ENCODE measurements at regions not wholly inside any gene's neighbourhood (a gene's known extent, or its start where the extent isn't known, plus 50 kb on each side); places are given as distances from the start of the nearest gene placed in this dataset.

- DNase-seq = no peak
Observed at GRCh38 chr16:86062271-86062965, 163.5 kb downstream of the IRF8 start.

- DNase-seq = no peak
Observed at GRCh38 chr16:86063760-86064405, 164.9 kb downstream of the IRF8 start.

- DNase-seq = no peak
Observed at GRCh38 chr16:86064431-86065250, 165.7 kb downstream of the IRF8 start.

GRCh38 chr16:86065711-86066110 is 166.7 kb downstream of the IRF8 start:
- DNase-seq = no peak

- no peak for DNase-seq
Observed at GRCh38 chr16:86066811-86067210, 167.8 kb downstream of the IRF8 start.

GRCh38 chr16:86067516-86067915 is 168.6 kb downstream of the IRF8 start:
- no peak for DNase-seq

GRCh38 chr16:86067936-86068335 is 169.0 kb downstream of the IRF8 start:
- DNase-seq = no peak

GRCh38 chr16:86068722-86069121 is 169.8 kb downstream of the IRF8 start:
- DNase-seq = no peak

- no peak for DNase-seq
Observed at GRCh38 chr16:86069736-86070298, 170.9 kb downstream of the IRF8 start.

GRCh38 chr16:86070484-86070883 is 171.5 kb downstream of the IRF8 start:
- DNase-seq = no peak

- no peak for DNase-seq
Observed at GRCh38 chr16:86070971-86071370, 172.0 kb downstream of the IRF8 start.

GRCh38 chr16:86071611-86072240 is 172.8 kb downstream of the IRF8 start:
- no peak for DNase-seq

GRCh38 chr16:86072328-86073102 is 173.6 kb downstream of the IRF8 start:
- peak; percentile 92 for DNase-seq

- DNase-seq = no peak
Observed at GRCh38 chr16:86073103-86073625, 174.2 kb downstream of the IRF8 start.

- DNase-seq = no peak
Observed at GRCh38 chr16:86073763-86074493, 175.0 kb downstream of the IRF8 start.

GRCh38 chr16:86074651-86075487 is 175.9 kb downstream of the IRF8 start:
- no peak for DNase-seq

GRCh38 chr16:86075488-86075785 is 176.5 kb downstream of the IRF8 start:
- no peak for DNase-seq

GRCh38 chr16:86075839-86076440 is 177.0 kb downstream of the IRF8 start:
- no peak for DNase-seq

GRCh38 chr16:86076606-86077005 is 177.6 kb downstream of the IRF8 start:
- DNase-seq = no peak
